Stimulated activated CD8-positive, alpha-beta memory T cell treated with anti-CD3 and anti-CD28 coated beads, Interleukin-2, amount 100 ng/mL, for 1 hour (primary cell): ENCODE measurements at regions not wholly inside any gene's neighbourhood (a gene's known extent, or its start where the extent isn't known, plus 50 kb on each side); places are given as distances from the start of the nearest gene placed in this dataset.
"Not testable (repeated sequence)": the region's sequence is repeated elsewhere in the genome, so short reads cannot be mapped to it uniquely, and the experiment has no call there.

Experiments used
- DNase-seq, 2 donors: peaks; one replicate each; pipeline ENCODE4 v3.0.0-alpha.2; 2020; ENCODE audit warnings: low read depth in 2 of 2

- DNase-seq = no peak
Measured at GRCh38 chr9:20238921-20239320, 383.4 kb downstream of the MLLT3 start.

- DNase-seq = no peak
Measured at GRCh38 chr9:20237686-20238085, 384.6 kb downstream of the MLLT3 start.

GRCh38 chr9:20236676-20237075, 385.6 kb downstream of the MLLT3 start:
- DNase-seq = no peak

GRCh38 chr9:20235206-20235605, 387.1 kb downstream of the MLLT3 start:
- DNase-seq = not testable (repeated sequence)

GRCh38 chr9:20228096-20228495, 394.2 kb downstream of the MLLT3 start:
- no peak for DNase-seq

GRCh38 chr9:20227166-20227874, 395.0 kb downstream of the MLLT3 start:
- DNase-seq = no peak

GRCh38 chr9:20226345-20226744, 396.0 kb downstream of the MLLT3 start:
- no peak for DNase-seq

- DNase-seq = no peak
Measured at GRCh38 chr9:20225826-20226225, 396.5 kb downstream of the MLLT3 start.

- DNase-seq = no peak
Measured at GRCh38 chr9:20224756-20225155, 397.5 kb downstream of the MLLT3 start.

GRCh38 chr9:20220286-20220685, 402.0 kb downstream of the MLLT3 start:
- DNase-seq = no peak

GRCh38 chr9:20219437-20219836, 402.9 kb downstream of the MLLT3 start:
- no peak for DNase-seq

- DNase-seq = no peak
Measured at GRCh38 chr9:20217596-20217995, 404.7 kb downstream of the MLLT3 start.

GRCh38 chr9:20216438-20216837, 405.9 kb downstream of the MLLT3 start:
- DNase-seq = no peak

GRCh38 chr9:20215552-20215951, 406.7 kb downstream of the MLLT3 start:
- no peak for DNase-seq

- no peak for DNase-seq
Measured at GRCh38 chr9:20212806-20213205, 409.5 kb downstream of the MLLT3 start.

GRCh38 chr9:20209391-20210340, 412.6 kb downstream of the MLLT3 start:
- DNase-seq = peak; percentile 7 to 21

- no peak for DNase-seq
Measured at GRCh38 chr9:20208961-20209371, 413.3 kb downstream of the MLLT3 start.

- no peak for DNase-seq
Measured at GRCh38 chr9:20208226-20208625, 414.1 kb downstream of the MLLT3 start.

GRCh38 chr9:20207176-20207575, 415.1 kb downstream of the MLLT3 start:
- no peak for DNase-seq

GRCh38 chr9:20205821-20206220, 416.5 kb downstream of the MLLT3 start:
- DNase-seq = no peak

- no peak for DNase-seq
Measured at GRCh38 chr9:20200991-20201431, 412.2 kb upstream of the SLC24A2 start.

GRCh38 chr9:20200581-20200980, 411.7 kb upstream of the SLC24A2 start:
- no peak for DNase-seq

- DNase-seq = no peak
Measured at GRCh38 chr9:20199111-20199510, 410.3 kb upstream of the SLC24A2 start.
